ENCODE measurements at regions not wholly inside any gene's neighbourhood (a gene's known extent, or its start where the extent isn't known, plus 50 kb on each side); places are given as distances from the start of the nearest gene placed in this dataset.
A peak's percentile ranks its signal among the peaks of the same experiment; 100 is the strongest.
"Not testable (repeated sequence)": the region's sequence is repeated elsewhere in the genome, so short reads cannot be mapped to it uniquely, and the experiment has no call there.

GRCh38 chr6:78676069-78677007, 191.0 kb upstream of the IRAK1BP1 start:
- DNase-seq = not testable (repeated sequence)

- no peak for DNase-seq
Measured at GRCh38 chr6:78688668-78689067, 178.7 kb upstream of the IRAK1BP1 start.

- no peak for DNase-seq
Measured at GRCh38 chr6:78693835-78694234, 173.5 kb upstream of the IRAK1BP1 start.

- not testable (repeated sequence) for DNase-seq
Measured at GRCh38 chr6:78694628-78695027, 172.7 kb upstream of the IRAK1BP1 start.

- DNase-seq = no peak
Measured at GRCh38 chr6:78700991-78701390, 166.4 kb upstream of the IRAK1BP1 start.

- DNase-seq = no peak
Measured at GRCh38 chr6:78701407-78701806, 165.9 kb upstream of the IRAK1BP1 start.

GRCh38 chr6:78709021-78709420, 158.3 kb upstream of the IRAK1BP1 start:
- DNase-seq = no peak

- no peak for DNase-seq
Measured at GRCh38 chr6:78713564-78713963, 153.8 kb upstream of the IRAK1BP1 start.

- no peak for DNase-seq
Measured at GRCh38 chr6:78744144-78744543, 123.2 kb upstream of the IRAK1BP1 start.

GRCh38 chr6:78746457-78746856, 120.9 kb upstream of the IRAK1BP1 start:
- no peak for DNase-seq

GRCh38 chr6:78749326-78749725, 118.0 kb upstream of the IRAK1BP1 start:
- no peak for DNase-seq

- not testable (repeated sequence) for DNase-seq
Measured at GRCh38 chr6:78758297-78758798, 109.0 kb upstream of the IRAK1BP1 start.

GRCh38 chr6:78768271-78768670, 99.1 kb upstream of the IRAK1BP1 start:
- DNase-seq = no peak

- no peak for DNase-seq
Measured at GRCh38 chr6:78770765-78771164, 96.6 kb upstream of the IRAK1BP1 start.

- DNase-seq = no peak
Measured at GRCh38 chr6:78771586-78771985, 95.8 kb upstream of the IRAK1BP1 start.

GRCh38 chr6:78781001-78781400, 86.3 kb upstream of the IRAK1BP1 start:
- DNase-seq = no peak

- not testable (repeated sequence) for DNase-seq
Measured at GRCh38 chr6:78783366-78783765, 84.0 kb upstream of the IRAK1BP1 start.

- DNase-seq = no peak
Measured at GRCh38 chr6:78797270-78797669, 70.1 kb upstream of the IRAK1BP1 start.

- DNase-seq = no peak
Measured at GRCh38 chr6:78799682-78800081, 67.7 kb upstream of the IRAK1BP1 start.

- not testable (repeated sequence) for DNase-seq
Measured at GRCh38 chr6:78806792-78807191, 60.6 kb upstream of the IRAK1BP1 start.

GRCh38 chr6:78807655-78808355, 59.5 kb upstream of the IRAK1BP1 start:
- not testable (repeated sequence) for DNase-seq

GRCh38 chr6:78808356-78808891, 58.9 kb upstream of the IRAK1BP1 start:
- no peak for DNase-seq

GRCh38 chr6:78808933-78809332, 58.4 kb upstream of the IRAK1BP1 start:
- DNase-seq = no peak

GRCh38 chr6:78810146-78810545, 57.2 kb upstream of the IRAK1BP1 start:
- peak; percentile 66 for DNase-seq

Measured in DMS153 (cell line).